Calu3 (cell line): ENCODE measurements at regions not wholly inside any gene's neighbourhood (a gene's known extent, or its start where the extent isn't known, plus 50 kb on each side); places are given as distances from the start of the nearest gene placed in this dataset.

Experiments
- BruUV-seq: library from RNA; stranded (reverse); fragments of 400-500 nt; replicated peaks from 2 replicates; lab custom pipeline; 2021; lab: Mats Ljungman, UMichigan
- CTCF ChIA-PET: fragments of 300-600 bp; sonication (Branson Sonifier 250); formaldehyde crosslinking; loops from one replicate; lab custom pipeline; 2022; ENCODE audit warnings: antibody characterized with exemption; lab: Charles Lee
- DNase-seq: peaks from one replicate; pipeline ENCODE4 v3.0.0; 2022
- H3K27ac Mint-ChIP-seq: one replicate; pipeline ENCODE4 v1.8.0; 2022; ENCODE audit warnings: mixed read lengths; ENCODE audit not compliant: unreplicated experiment
- H3K27me3 Mint-ChIP-seq: one replicate; pipeline ENCODE4 v1.8.0; 2022; ENCODE audit warnings: mixed read lengths; ENCODE audit not compliant: unreplicated experiment
- H3K36me3 Mint-ChIP-seq: one replicate; pipeline ENCODE4 v1.8.0; 2022; ENCODE audit warnings: mild to moderate bottlenecking, moderate library complexity, mixed read lengths; ENCODE audit not compliant: insufficient read depth, unreplicated experiment
- H3K4me1 Mint-ChIP-seq: one replicate; pipeline ENCODE4 v1.8.0; 2022; ENCODE audit warnings: mild to moderate bottlenecking, low read depth, mixed read lengths; ENCODE audit not compliant: unreplicated experiment
- H3K4me3 Mint-ChIP-seq: one replicate; pipeline ENCODE4 v1.8.0; 2022; ENCODE audit warnings: mild to moderate bottlenecking, low read depth, moderate library complexity, mixed read lengths; ENCODE audit not compliant: unreplicated experiment
- H3K9me3 Mint-ChIP-seq: one replicate; pipeline ENCODE4 v1.8.0; 2022; ENCODE audit warnings: low read depth, mixed read lengths; ENCODE audit not compliant: unreplicated experiment
- CTCF ChIP-seq: fragments of 200-600 bp; IDR thresholded peaks from one replicate; pipeline ENCODE4 v1.8.0; 2022; ENCODE audit warnings: antibody characterized with exemption; ENCODE audit not compliant: unreplicated experiment
- intact Hi-C: fragments of 100-400 bp; cut with micrococcal nuclease; formaldehyde crosslinking; loops from one replicate; pipeline ENCODE4 v1.10.0; 2022; ENCODE audit not compliant: unreplicated experiment

- DNase-seq = no peak
- CTCF ChIA-PET = no interaction called here
- H3K27ac Mint-ChIP-seq = no peak overlapping the region
- no TSS peak for BruUV-seq
- intact Hi-C loops = no loop called here
- no peaks in the 10 kb centered on the region for H3K9me3 Mint-ChIP-seq
- no peaks in the 10 kb centered on the region for H3K36me3 Mint-ChIP-seq
- no peak overlapping the region for H3K4me3 Mint-ChIP-seq
- no peak for TF ChIP-seq CTCF
- H3K27me3 Mint-ChIP-seq = no peaks in the 10 kb centered on the region
- no peaks in the 10 kb centered on the region for H3K4me1 Mint-ChIP-seq
Observed at GRCh38 chr1:68677684-68678351, 180.9 kb upstream of the DEPDC1 start.

- Mint-ChIP-seq H3K27ac (no peak overlapping the region), H3K4me1 (no peaks in the 10 kb centered on the region), H3K27me3 (no peaks in the 10 kb centered on the region), H3K4me3 (no peak overlapping the region), H3K9me3 (peaks cover 2% of the 10 kb centered on the region), H3K36me3 (no peaks in the 10 kb centered on the region)
- DNase-seq = no peak
- CTCF ChIA-PET = no interaction called here
- intact Hi-C loops = no loop called here
- no TSS peak for BruUV-seq
- TF ChIP-seq CTCF = no peak
Observed at GRCh38 chr1:68696221-68696620, 199.3 kb upstream of the DEPDC1 start.

- Mint-ChIP-seq H3K9me3 (peaks cover 17% of the 10 kb centered on the region), H3K36me3 (no peaks in the 10 kb centered on the region), H3K4me1 (peaks cover 15% of the 10 kb centered on the region), H3K27me3 (no peaks in the 10 kb centered on the region), H3K4me3 (no peak overlapping the region), H3K27ac (no peak overlapping the region)
- intact Hi-C loops = no loop called here
- BruUV-seq = no TSS peak
- CTCF ChIA-PET = no interaction called here
- DNase-seq = peak; percentile 12
- TF ChIP-seq CTCF = no peak
Observed at GRCh38 chr1:68703921-68704354, 207.1 kb upstream of the DEPDC1 start.

- H3K27me3 Mint-ChIP-seq = no peaks in the 10 kb centered on the region
- peaks cover 15% of the 10 kb centered on the region for H3K4me1 Mint-ChIP-seq
- BruUV-seq = no TSS peak
- CTCF ChIA-PET = interaction anchor here (0.6 to 0.7 kb wide), 2 partner anchors 105 to 307 kb away, joined by 3 read pairs; no protein-coding TSS in a partner anchor
- H3K4me3 Mint-ChIP-seq = no peak overlapping the region
- H3K9me3 Mint-ChIP-seq = peaks cover 22% of the 10 kb centered on the region
- TF ChIP-seq CTCF = no peak
- H3K36me3 Mint-ChIP-seq = no peaks in the 10 kb centered on the region
- intact Hi-C loops = no loop called here
- no peak overlapping the region for H3K27ac Mint-ChIP-seq
- DNase-seq = no peak
Observed at GRCh38 chr1:68704800-68705443, 208.0 kb upstream of the DEPDC1 start.
